ENCODE measurements at regions not wholly inside any gene's neighbourhood (a gene's known extent, or its start where the extent isn't known, plus 50 kb on each side); places are given as distances from the start of the nearest gene placed in this dataset.

- no peak overlapping the region for H2BK20ac ChIP-seq (ENCODE audit: low read depth, low read length, poor library complexity, severe bottlenecking)
- H3T11ph ChIP-seq (ENCODE audit: low read length) = no peak overlapping the region
- H2BK5ac ChIP-seq (ENCODE audit: insufficient read length, low read length) = no peak overlapping the region
- no peaks in the 10 kb centered on the region for H3K27me3 Mint-ChIP-seq (ENCODE audit: low read depth)
- H3K56ac ChIP-seq (ENCODE audit: insufficient read length, low read depth, low read length) = no peak overlapping the region
- H3K9ac ChIP-seq (ENCODE audit: extremely low read depth, insufficient read length, low read length) = no peak overlapping the region
- no peak overlapping the region for H3K27ac Mint-ChIP-seq
- H3K9me3 ChIP-seq (ENCODE audit: control insufficient read depth, low read depth, low read length) = no peaks in the 10 kb centered on the region
- no peaks in the 10 kb centered on the region for H3K36me3 Mint-ChIP-seq (ENCODE audit: insufficient read depth in 1 of 3, low read depth in 3 of 3)
- H3K18ac ChIP-seq (ENCODE audit: insufficient read length, low read depth, low read length) = no peak overlapping the region
- no peak overlapping the region for H2AK5ac ChIP-seq (ENCODE audit: insufficient read length, low read length)
- TF ChIP-seq, protein P1, sequence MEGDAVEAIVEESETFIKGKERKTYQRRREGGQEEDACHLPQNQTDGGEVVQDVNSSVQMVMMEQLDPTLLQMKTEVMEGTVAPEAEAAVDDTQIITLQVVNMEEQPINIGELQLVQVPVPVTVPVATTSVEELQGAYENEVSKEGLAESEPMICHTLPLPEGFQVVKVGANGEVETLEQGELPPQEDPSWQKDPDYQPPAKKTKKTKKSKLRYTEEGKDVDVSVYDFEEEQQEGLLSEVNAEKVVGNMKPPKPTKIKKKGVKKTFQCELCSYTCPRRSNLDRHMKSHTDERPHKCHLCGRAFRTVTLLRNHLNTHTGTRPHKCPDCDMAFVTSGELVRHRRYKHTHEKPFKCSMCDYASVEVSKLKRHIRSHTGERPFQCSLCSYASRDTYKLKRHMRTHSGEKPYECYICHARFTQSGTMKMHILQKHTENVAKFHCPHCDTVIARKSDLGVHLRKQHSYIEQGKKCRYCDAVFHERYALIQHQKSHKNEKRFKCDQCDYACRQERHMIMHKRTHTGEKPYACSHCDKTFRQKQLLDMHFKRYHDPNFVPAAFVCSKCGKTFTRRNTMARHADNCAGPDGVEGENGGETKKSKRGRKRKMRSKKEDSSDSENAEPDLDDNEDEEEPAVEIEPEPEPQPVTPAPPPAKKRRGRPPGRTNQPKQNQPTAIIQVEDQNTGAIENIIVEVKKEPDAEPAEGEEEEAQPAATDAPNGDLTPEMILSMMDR (conservative IDR thresholded peaks at IDR 0.05) = no peak
- H3K14ac ChIP-seq (ENCODE audit: insufficient read depth, low read length) = no peak overlapping the region
- no peaks in the 10 kb centered on the region for H3K4me1 ChIP-seq (ENCODE audit: insufficient read depth, low read length)
- DNase-seq = no peak
- no peak overlapping the region for H3K27ac ChIP-seq (ENCODE audit: insufficient read length, low read depth, low read length)
- H3K4me1 Mint-ChIP-seq = peaks cover 0 to 8% of the 10 kb centered on the region in 2 experiments; a peak in 1 of 4 replicates
- no peaks in the 10 kb centered on the region for H3K79me1 ChIP-seq (ENCODE audit: insufficient read depth, low read depth, low read length, poor library complexity, severe bottlenecking)
- H2BK15ac ChIP-seq (ENCODE audit: low read depth, low read length) = no peak overlapping the region
- H4K8ac ChIP-seq (replicated peaks; ENCODE audit: insufficient read length, low read depth, low read length) = no peak overlapping the region
- no peak overlapping the region for H4K5ac ChIP-seq (ENCODE audit: insufficient read length, low read depth, low read length)
- no peak overlapping the region for H3K23ac ChIP-seq (ENCODE audit: insufficient read length, low read depth, low read length)
- H3K9me3 Mint-ChIP-seq = no peaks in the 10 kb centered on the region
- H3K4me2 ChIP-seq (ENCODE audit: insufficient read depth, insufficient read length, low read length) = no peak overlapping the region
- no peaks in the 10 kb centered on the region for H4K20me1 ChIP-seq (ENCODE audit: control insufficient read depth, insufficient read depth, insufficient read length)
- WGBS (ENCODE audit: extremely low coverage, insufficient read length, low lambda C conversion rate) = no CpG with 5 or more reads among the region's 3 CpGs
- H3K23me2 ChIP-seq (ENCODE audit: insufficient read length, low read depth, low read length, poor library complexity, severe bottlenecking) = no peaks in the 10 kb centered on the region
- H2AFZ ChIP-seq (ENCODE audit: low read length) = no peak overlapping the region
- H4K91ac ChIP-seq (ENCODE audit: insufficient read length, low read depth, low read length) = no peak overlapping the region
- H2BK120ac ChIP-seq (ENCODE audit: low read depth, low read length, poor library complexity, severe bottlenecking) = no peak overlapping the region
- H3K79me2 ChIP-seq (ENCODE audit: insufficient read depth, low read length) = no peaks in the 10 kb centered on the region
- H3K4me3 Mint-ChIP-seq = no peak overlapping the region
- no peak overlapping the region for H2BK12ac ChIP-seq (ENCODE audit: insufficient read length, low read depth, low read length)
- no peak overlapping the region for H3K4ac ChIP-seq (ENCODE audit: low read depth, low read length)
- H3K27me3 ChIP-seq (ENCODE audit: insufficient read depth, low read length) = no peaks in the 10 kb centered on the region
These were observed 136.7 kb upstream of the LRIG3 start for GRCh38 chr12:59056966-59057365.
